ENCODE measurements at regions not wholly inside any gene's neighbourhood (a gene's known extent, or its start where the extent isn't known, plus 50 kb on each side); places are given as distances from the start of the nearest gene placed in this dataset.

DNA sequence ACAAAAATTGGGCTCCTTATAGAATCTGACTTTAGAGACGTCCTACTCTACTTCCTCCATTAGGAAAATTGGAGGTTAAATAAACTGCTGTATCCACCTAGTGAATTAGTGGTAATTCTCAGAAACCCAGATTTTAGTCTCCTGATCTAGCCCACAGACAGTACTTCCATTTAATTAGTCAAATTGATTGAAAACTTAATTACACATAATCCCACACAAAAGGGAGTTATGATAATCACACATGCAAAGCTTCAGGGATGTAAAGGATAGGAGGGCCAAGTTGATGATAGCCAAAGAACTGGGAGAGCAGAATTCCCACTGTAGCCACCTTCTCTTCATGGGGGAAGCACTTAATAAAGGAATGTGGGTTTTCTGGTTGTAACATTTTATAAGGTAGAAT is 471.9 kb downstream of the TMEM182 start:
- WGBS (ENCODE audit: extremely low coverage, insufficient read length, low lambda C conversion rate): no CpG with 5 or more reads among the region's 1 CpG
- H3K4me3 Mint-ChIP-seq: no peak overlapping the region

More for the DNA sequence above, 471.9 kb downstream of the TMEM182 start:
- Mint-ChIP-seq H3K27ac (no peak overlapping the region), H3K9me3 (peaks cover 7% of the 10 kb centered on the region in 2 experiments), H3K36me3 (ENCODE audit: insufficient read depth in 1 of 3, low read depth in 3 of 3) (peaks cover 0 to 6% (median 0%) of the 10 kb centered on the region in 3 experiments; a peak in 4 of 7 replicates), H3K27me3 (ENCODE audit: low read depth) (no peaks in the 10 kb centered on the region), H3K4me1 (no peaks in the 10 kb centered on the region)
- no peaks in the 10 kb centered on the region for H4K20me1 ChIP-seq (ENCODE audit: control insufficient read depth, insufficient read depth, insufficient read length)
- no peak overlapping the region for H4K91ac ChIP-seq (ENCODE audit: insufficient read length, low read depth, low read length)
- H3K56ac ChIP-seq (ENCODE audit: insufficient read length, low read depth, low read length): no peak overlapping the region
- no peak overlapping the region for H2BK20ac ChIP-seq (ENCODE audit: low read depth, low read length, poor library complexity, severe bottlenecking)
- H2BK5ac ChIP-seq (ENCODE audit: insufficient read length, low read length): no peak overlapping the region
- H2BK15ac ChIP-seq (ENCODE audit: low read depth, low read length): no peak overlapping the region
- H4K8ac ChIP-seq (replicated peaks; ENCODE audit: insufficient read length, low read depth, low read length): no peak overlapping the region
- H3K23me2 ChIP-seq (ENCODE audit: insufficient read length, low read depth, low read length, poor library complexity, severe bottlenecking): no peaks in the 10 kb centered on the region
- no peaks in the 10 kb centered on the region for H3K4me1 ChIP-seq (ENCODE audit: insufficient read depth, low read length)
- TF ChIP-seq, protein P1, sequence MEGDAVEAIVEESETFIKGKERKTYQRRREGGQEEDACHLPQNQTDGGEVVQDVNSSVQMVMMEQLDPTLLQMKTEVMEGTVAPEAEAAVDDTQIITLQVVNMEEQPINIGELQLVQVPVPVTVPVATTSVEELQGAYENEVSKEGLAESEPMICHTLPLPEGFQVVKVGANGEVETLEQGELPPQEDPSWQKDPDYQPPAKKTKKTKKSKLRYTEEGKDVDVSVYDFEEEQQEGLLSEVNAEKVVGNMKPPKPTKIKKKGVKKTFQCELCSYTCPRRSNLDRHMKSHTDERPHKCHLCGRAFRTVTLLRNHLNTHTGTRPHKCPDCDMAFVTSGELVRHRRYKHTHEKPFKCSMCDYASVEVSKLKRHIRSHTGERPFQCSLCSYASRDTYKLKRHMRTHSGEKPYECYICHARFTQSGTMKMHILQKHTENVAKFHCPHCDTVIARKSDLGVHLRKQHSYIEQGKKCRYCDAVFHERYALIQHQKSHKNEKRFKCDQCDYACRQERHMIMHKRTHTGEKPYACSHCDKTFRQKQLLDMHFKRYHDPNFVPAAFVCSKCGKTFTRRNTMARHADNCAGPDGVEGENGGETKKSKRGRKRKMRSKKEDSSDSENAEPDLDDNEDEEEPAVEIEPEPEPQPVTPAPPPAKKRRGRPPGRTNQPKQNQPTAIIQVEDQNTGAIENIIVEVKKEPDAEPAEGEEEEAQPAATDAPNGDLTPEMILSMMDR (conservative IDR thresholded peaks at IDR 0.05): no peak
- H2AFZ ChIP-seq (ENCODE audit: low read length): no peak overlapping the region
- H3K14ac ChIP-seq (ENCODE audit: insufficient read depth, low read length): no peak overlapping the region
- no peak overlapping the region for H3K27ac ChIP-seq (ENCODE audit: insufficient read length, low read depth, low read length)
- no peaks in the 10 kb centered on the region for H3K27me3 ChIP-seq (ENCODE audit: insufficient read depth, low read length)
- H2BK12ac ChIP-seq (ENCODE audit: insufficient read length, low read depth, low read length): no peak overlapping the region
- no peak overlapping the region for H3K18ac ChIP-seq (ENCODE audit: insufficient read length, low read depth, low read length)
- H3K79me1 ChIP-seq (ENCODE audit: insufficient read depth, low read depth, low read length, poor library complexity, severe bottlenecking): no peaks in the 10 kb centered on the region
- no peak overlapping the region for H3K4ac ChIP-seq (ENCODE audit: low read depth, low read length)
- H3T11ph ChIP-seq (ENCODE audit: low read length): no peak overlapping the region
- no peak overlapping the region for H3K23ac ChIP-seq (ENCODE audit: insufficient read length, low read depth, low read length)
- H2AK5ac ChIP-seq (ENCODE audit: insufficient read length, low read length): no peak overlapping the region
- no peak overlapping the region for H2BK120ac ChIP-seq (ENCODE audit: low read depth, low read length, poor library complexity, severe bottlenecking)
- no peaks in the 10 kb centered on the region for H3K79me2 ChIP-seq (ENCODE audit: insufficient read depth, low read length)
- H3K9me3 ChIP-seq (ENCODE audit: control insufficient read depth, low read depth, low read length): no peaks in the 10 kb centered on the region
- H3K9ac ChIP-seq (ENCODE audit: extremely low read depth, insufficient read length, low read length): no peak overlapping the region
- H4K5ac ChIP-seq (ENCODE audit: insufficient read length, low read depth, low read length): no peak overlapping the region
- H3K4me2 ChIP-seq (ENCODE audit: insufficient read depth, insufficient read length, low read length): no peak overlapping the region
- DNase-seq: no peak
